ENCODE measurements at regions not wholly inside any gene's neighbourhood (a gene's known extent, or its start where the extent isn't known, plus 50 kb on each side); places are given as distances from the start of the nearest gene placed in this dataset.

- TF ChIP-seq CTCF (IDR thresholded peaks at IDR 0.05): no peak
Measured at GRCh38 chr6:87946669-87947068, 101.0 kb upstream of the SPACA1 start.

GRCh38 chr6:87945966-87946365, 101.7 kb upstream of the SPACA1 start:
- TF ChIP-seq CTCF (IDR thresholded peaks at IDR 0.05): no peak

DNA sequence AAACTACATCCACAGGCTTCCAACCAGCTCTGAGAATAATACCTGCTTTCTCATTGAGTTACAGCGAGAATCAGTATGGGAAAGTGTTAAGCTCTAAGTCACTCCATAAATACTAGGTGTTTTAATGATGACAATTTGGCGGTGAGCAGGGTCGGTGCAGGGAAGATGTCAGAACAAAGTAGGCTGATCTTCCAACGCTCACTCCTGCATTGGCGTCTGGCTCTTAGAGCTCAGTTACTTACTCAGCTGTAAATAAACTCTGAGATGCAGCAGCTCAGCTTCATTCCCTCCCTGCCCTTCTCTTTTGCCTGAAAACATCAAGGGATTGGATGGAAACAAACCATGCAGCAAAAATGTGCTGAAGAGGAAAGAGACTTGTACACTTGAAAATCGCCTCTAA, 102.5 kb upstream of the SPACA1 start:
- TF ChIP-seq CTCF (IDR thresholded peaks at IDR 0.05): no peak

DNA sequence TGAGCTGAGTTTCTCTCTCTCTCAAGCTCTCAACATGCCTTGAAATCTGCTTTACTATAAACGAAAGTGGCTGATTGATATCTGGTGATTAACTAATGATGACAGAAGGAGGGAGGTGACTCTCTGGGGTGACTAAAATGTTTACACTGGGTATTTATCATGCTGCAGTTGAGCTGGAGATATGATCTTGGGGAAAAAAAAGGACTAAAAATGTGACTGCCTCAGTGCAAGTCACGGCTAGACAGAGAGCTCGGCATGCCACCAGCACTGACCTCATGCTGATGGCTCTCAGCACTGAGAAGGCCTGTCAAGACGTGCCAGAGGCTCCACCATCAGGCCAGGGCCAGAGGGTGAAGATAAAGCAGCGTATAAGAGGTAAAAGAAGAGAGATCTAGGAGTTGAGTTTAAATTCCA, 103.1 kb upstream of the SPACA1 start:
- TF ChIP-seq CTCF (IDR thresholded peaks at IDR 0.05): no peak

GRCh38 chr6:87943191-87943590, 104.5 kb upstream of the SPACA1 start:
- TF ChIP-seq CTCF (IDR thresholded peaks at IDR 0.05): no peak

GRCh38 chr6:87941556-87942358, 105.9 kb upstream of the SPACA1 start:
- no peak for TF ChIP-seq CTCF (IDR thresholded peaks at IDR 0.05)

DNA sequence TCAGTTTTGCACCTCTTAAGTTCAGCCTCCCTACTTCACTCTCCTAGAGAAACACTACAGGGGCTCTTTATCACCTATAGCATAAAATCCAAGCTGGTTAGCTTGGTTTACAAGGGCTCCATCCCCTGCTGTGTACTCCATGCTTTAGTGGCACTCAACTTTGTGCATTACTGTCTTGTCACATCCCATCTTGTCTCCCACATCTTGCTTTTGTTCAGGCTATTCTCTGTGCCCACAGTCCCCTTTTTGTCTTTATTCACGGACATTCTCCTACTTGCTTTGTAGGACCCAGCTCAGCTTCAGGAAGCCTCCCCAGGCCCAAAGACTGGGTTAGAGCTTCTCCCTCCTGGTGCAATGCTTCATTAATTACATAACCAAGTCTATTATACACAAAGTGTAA, 107.9 kb upstream of the SPACA1 start:
- TF ChIP-seq CTCF (IDR thresholded peaks at IDR 0.05): no peak

DNA sequence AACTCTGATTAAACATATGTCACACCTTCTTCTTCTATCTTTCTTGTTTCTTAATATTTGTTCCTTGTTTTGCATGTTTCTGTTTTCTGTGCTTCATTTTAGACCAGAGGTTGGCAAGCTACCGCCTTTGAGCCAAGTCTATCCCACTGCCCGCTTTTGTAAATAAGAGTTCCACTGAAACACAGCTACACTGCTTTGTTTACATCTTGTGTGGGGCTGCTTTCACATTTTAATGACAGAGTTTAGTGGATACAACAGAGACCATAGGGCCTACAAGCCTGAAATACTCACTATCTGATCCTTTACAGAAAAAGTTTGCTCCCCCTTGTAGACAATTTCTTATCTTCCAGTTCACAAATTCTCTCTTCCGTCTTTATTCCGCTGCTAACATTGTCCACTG, 109.4 kb upstream of the SPACA1 start:
- no peak for TF ChIP-seq CTCF (IDR thresholded peaks at IDR 0.05)

All from LNCAP (cell line).